BLaER1 treated with 17β-estradiol and CSF1 and Interleukin-3, amounts not matched to agents 10 nM and 100 nM (cell line): ENCODE measurements at regions not wholly inside any gene's neighbourhood (a gene's known extent, or its start where the extent isn't known, plus 50 kb on each side); places are given as distances from the start of the nearest gene placed in this dataset.
A peak's percentile ranks its signal among the peaks of the same experiment; 100 is the strongest.
"Not testable (repeated sequence)": the region's sequence is repeated elsewhere in the genome, so short reads cannot be mapped to it uniquely, and the experiment has no call there.

ENCODE experiments used
- H3K27ac ChIP-seq, 11 experiments: shearing (Covaris generic); formaldehyde crosslinking; 2 replicates each; pipeline ENCODE4 v1.8.1; 2022
- H3K27me3 ChIP-seq, 11 experiments: shearing (Covaris generic); formaldehyde crosslinking; 2 replicates each; pipeline ENCODE4 v1.8.1; 2022
- H3K36me3 ChIP-seq, 11 experiments: shearing (Covaris generic); formaldehyde crosslinking; 2 replicates each; pipeline ENCODE4 v1.8.1; 2022
- H3K4me1 ChIP-seq, 10 experiments: shearing (Covaris generic); formaldehyde crosslinking; 2 replicates each; pipeline ENCODE4 v1.8.1; 2022
- H3K4me2 ChIP-seq, 11 experiments: shearing (Covaris generic); formaldehyde crosslinking; 2 replicates each; pipeline ENCODE4 v1.8.1; 2022
- H3K4me3 ChIP-seq, 10 experiments: shearing (Covaris generic); formaldehyde crosslinking; 2 replicates each; pipeline ENCODE4 v1.8.1; 2022
- H3K9ac ChIP-seq, 11 experiments: shearing (Covaris generic); formaldehyde crosslinking; 2 replicates each; pipeline ENCODE4 v1.8.1; 2022
- H3K9me3 ChIP-seq, 11 experiments: shearing (Covaris generic); formaldehyde crosslinking; replicated peaks in 1 of 11; 2 replicates each; pipeline ENCODE4 v1.8.1; 2022
- H4K20me1 ChIP-seq, 11 experiments: shearing (Covaris generic); formaldehyde crosslinking; 2 replicates each; pipeline ENCODE4 v1.8.1; 2022
- Cebpa-rat ChIP-seq, 11 experiments: shearing (Covaris generic); IDR thresholded peaks; 2 replicates each; pipeline ENCODE4 v1.8.1; 2022

- TF ChIP-seq Cebpa-rat (IDR thresholded peaks at IDR 0.05), result no peak
- Histone ChIP-seq H3K4me1 (peaks cover 0 to 7% (median 0%) of the 10 kb centered on the region in 10 experiments; a peak in 3 of 20 replicates), H3K4me3 (no peak overlapping the region), H3K27ac (no peak overlapping the region), H3K27me3 (no peaks in the 10 kb centered on the region), H3K9ac (no peak overlapping the region), H4K20me1 (no peaks in the 10 kb centered on the region), H3K4me2 (no peak overlapping the region), H3K36me3 (no peaks in the 10 kb centered on the region), H3K9me3 (peaks cover 0 to 9% (median 0%) of the 10 kb centered on the region in 11 experiments; a peak in 2 of 22 replicates)
These were observed 137.2 kb downstream of the TRIM43 start for GRCh38 chr2:95728878-95729596.

- Histone ChIP-seq H3K9ac (no peak overlapping the region), H3K27ac (no peak overlapping the region), H3K4me3 (no peak overlapping the region), H3K9me3 (peaks cover 0 to 9% (median 0%) of the 10 kb centered on the region in 11 experiments; a peak in 2 of 22 replicates), H3K4me1 (peaks cover 0 to 13% (median 0%) of the 10 kb centered on the region in 10 experiments; a peak in 4 of 20 replicates), H4K20me1 (no peaks in the 10 kb centered on the region), H3K27me3 (no peaks in the 10 kb centered on the region), H3K36me3 (no peaks in the 10 kb centered on the region), H3K4me2 (no peak overlapping the region)
- TF ChIP-seq Cebpa-rat (IDR thresholded peaks at IDR 0.05), result no peak
These were observed 137.8 kb downstream of the TRIM43 start for GRCh38 chr2:95729597-95729955.

DNA sequence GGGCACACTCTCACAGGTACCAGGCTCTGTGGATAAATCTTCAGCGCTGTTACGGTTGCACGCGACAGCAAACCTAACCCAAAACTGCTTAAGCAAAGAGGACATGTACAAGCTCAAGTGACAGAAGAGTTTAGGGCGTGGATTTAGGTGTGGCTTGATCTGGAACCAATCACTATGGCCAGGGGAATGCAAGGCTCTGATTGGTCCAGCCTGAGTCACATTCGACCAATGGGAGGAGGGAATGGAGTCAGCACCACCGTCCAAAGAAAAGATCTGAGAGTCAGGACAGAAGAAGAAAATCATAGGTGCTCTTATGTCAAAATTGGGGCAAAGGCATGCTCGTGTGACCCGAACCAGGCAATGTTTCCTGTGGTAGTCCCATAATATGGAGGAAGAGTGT, 139.0 kb downstream of the TRIM43 start:
- Histone ChIP-seq H4K20me1 (no peaks in the 10 kb centered on the region), H3K4me1 (peaks cover 0 to 24% (median 0%) of the 10 kb centered on the region in 10 experiments; a peak in 5 of 20 replicates), H3K36me3 (no peaks in the 10 kb centered on the region), H3K9ac (no peak overlapping the region), H3K27ac (no peak overlapping the region), H3K4me3 (no peak overlapping the region), H3K4me2 (no peak overlapping the region), H3K9me3 (peaks cover 0 to 9% (median 0%) of the 10 kb centered on the region in 11 experiments; a peak in 2 of 22 replicates), H3K27me3 (no peaks in the 10 kb centered on the region)
- TF ChIP-seq Cebpa-rat (IDR thresholded peaks at IDR 0.05), result no peak

GRCh38 chr2:95734976-95735890, 143.4 kb downstream of the TRIM43 start:
- Histone ChIP-seq H3K4me3 (no peak overlapping the region), H3K36me3 (no peaks in the 10 kb centered on the region), H3K4me2 (peak overlapping the region in 4 of 11 experiments; percentile 5 to 82 (median 61); a peak in 5 of 22 replicates), H4K20me1 (no peaks in the 10 kb centered on the region), H3K9me3 (peaks cover 0 to 12% (median 0%) of the 10 kb centered on the region in 11 experiments; a peak in 2 of 22 replicates), H3K4me1 (peaks cover 0 to 29% (median 0%) of the 10 kb centered on the region in 10 experiments; a peak in 5 of 20 replicates), H3K27ac (peak overlapping the region in 3 of 11 experiments; percentile 46 to 76 (median 68); a peak in 5 of 22 replicates), H3K27me3 (no peaks in the 10 kb centered on the region), H3K9ac (peak overlapping the region in 2 of 11 experiments; percentile 49 to 61; a peak in 3 of 22 replicates)
- TF ChIP-seq Cebpa-rat (IDR thresholded peaks at IDR 0.05), result no peak

DNA sequence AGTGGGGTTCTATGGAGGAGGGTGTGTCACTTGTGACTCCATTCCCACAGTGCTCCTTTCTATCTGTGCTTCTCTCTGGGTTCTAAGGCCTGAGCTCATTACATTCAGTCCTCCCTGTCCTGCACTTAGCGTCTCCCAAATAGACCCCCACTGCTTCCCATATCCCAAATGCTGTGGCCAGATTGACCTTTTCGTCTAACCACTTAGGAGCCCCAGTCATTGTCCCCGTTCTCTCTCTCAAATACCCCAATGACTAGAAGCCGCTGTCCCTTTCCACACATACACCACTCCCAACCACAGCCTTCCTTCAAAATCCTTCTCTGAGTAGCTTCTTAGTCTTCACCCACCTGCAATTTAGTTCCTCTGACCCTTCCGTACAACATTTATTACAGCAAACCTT, 146.5 kb downstream of the TRIM43 start:
- Histone ChIP-seq H3K4me1 (peaks cover 0 to 28% (median 0%) of the 10 kb centered on the region in 10 experiments; a peak in 5 of 20 replicates), H3K4me3 (no peak overlapping the region), H3K4me2 (no peak overlapping the region), H3K9me3 (peaks cover 0 to 9% (median 0%) of the 10 kb centered on the region in 11 experiments; a peak in 2 of 22 replicates), H4K20me1 (no peaks in the 10 kb centered on the region), H3K27ac (no peak overlapping the region), H3K27me3 (no peaks in the 10 kb centered on the region), H3K36me3 (no peaks in the 10 kb centered on the region), H3K9ac (no peak overlapping the region)
- no peak for TF ChIP-seq Cebpa-rat (IDR thresholded peaks at IDR 0.05)

DNA sequence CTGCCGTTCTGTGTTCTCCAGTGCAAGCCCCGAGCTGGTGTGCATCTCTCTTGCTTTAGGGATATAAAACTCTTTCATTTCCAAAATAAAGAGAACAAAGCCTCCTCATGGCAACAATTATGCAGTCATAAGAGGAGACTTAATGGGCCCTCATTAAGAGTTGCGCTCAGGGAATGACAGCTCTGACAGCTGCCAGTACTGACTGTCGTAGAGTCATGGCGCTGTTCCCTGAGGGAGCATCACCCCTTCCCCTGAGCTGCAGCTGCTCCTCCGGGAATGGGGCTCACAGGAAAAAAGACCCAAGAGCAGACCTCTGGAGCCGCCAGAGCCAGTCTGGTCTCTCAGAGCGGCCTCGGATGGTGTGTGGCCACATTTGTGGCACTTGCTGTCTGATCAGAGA, 160.3 kb downstream of the TRIM43 start:
- not testable (repeated sequence) for H3K4me2 ChIP-seq, H4K20me1 ChIP-seq, H3K9me3 ChIP-seq, H3K27me3 ChIP-seq, H3K4me3 ChIP-seq, H3K4me1 ChIP-seq, H3K9ac ChIP-seq, H3K36me3 ChIP-seq, H3K27ac ChIP-seq

GRCh38 chr2:95753812-95754211, 162.0 kb downstream of the TRIM43 start:
- not testable (repeated sequence) for H3K4me3 ChIP-seq, H3K9me3 ChIP-seq

GRCh38 chr2:95754213-95754612, 162.4 kb downstream of the TRIM43 start:
- H3K27me3 ChIP-seq, H3K9ac ChIP-seq, H3K4me3 ChIP-seq, H3K9me3 ChIP-seq, H4K20me1 ChIP-seq, H3K36me3 ChIP-seq, H3K4me2 ChIP-seq, H3K27ac ChIP-seq, H3K4me1 ChIP-seq: not testable (repeated sequence)

More at GRCh38 chr2:95753812-95754211, 162.0 kb downstream of the TRIM43 start:
- H3K36me3 ChIP-seq, H3K4me2 ChIP-seq, H4K20me1 ChIP-seq, H3K27ac ChIP-seq, H3K27me3 ChIP-seq, H3K9ac ChIP-seq, H3K4me1 ChIP-seq: not testable (repeated sequence)

DNA sequence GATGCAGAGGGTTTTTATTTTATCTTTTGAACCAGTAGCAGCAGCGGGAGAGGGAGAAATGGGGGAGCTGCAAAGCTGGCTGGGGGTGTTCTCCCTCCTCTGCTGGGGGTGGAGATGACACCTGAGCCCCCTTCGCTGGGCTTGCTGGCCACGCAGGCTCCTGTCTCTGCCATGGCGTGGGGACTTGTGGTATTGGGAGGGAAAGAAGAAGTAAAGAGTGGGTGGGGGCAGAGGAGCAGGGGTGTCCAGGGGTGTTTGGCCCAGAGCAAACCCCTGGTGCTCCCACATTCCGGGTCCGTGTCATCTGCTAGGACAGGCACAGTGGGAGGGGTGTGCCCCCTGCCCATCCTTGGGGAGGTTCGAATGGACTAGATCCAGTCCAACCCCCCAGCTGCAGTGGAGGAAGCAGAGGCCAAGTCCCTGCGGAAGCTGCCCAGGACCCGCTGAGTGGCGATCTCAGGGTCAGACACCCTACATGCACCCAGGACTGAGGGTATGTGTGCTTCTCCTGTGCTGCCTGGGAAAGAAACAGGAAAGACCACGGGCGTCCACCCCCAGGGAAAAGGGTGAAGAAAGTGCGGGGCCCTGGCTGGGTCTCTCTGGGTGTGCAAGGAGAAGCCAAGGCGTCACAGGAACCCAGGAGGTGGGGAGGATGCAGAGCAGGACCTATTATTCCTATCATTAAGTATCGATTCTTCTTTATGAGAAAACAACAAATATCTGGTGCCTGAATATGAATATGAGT, 163.2 kb downstream of the TRIM43 start:
- not testable (repeated sequence) for H3K9me3 ChIP-seq, H3K9ac ChIP-seq

GRCh38 chr2:95755956-95756669, 164.3 kb downstream of the TRIM43 start:
- not testable (repeated sequence) for H3K9ac ChIP-seq, H4K20me1 ChIP-seq, H3K4me2 ChIP-seq, H3K27ac ChIP-seq, H3K4me1 ChIP-seq, H3K36me3 ChIP-seq, H3K27me3 ChIP-seq, H3K9me3 ChIP-seq, H3K4me3 ChIP-seq

More for the DNA sequence above, 163.2 kb downstream of the TRIM43 start:
- not testable (repeated sequence) for H3K27me3 ChIP-seq, H3K27ac ChIP-seq, H3K36me3 ChIP-seq, H3K4me1 ChIP-seq, H3K4me2 ChIP-seq, H4K20me1 ChIP-seq, H3K4me3 ChIP-seq
